ENCODE measurements at regions not wholly inside any gene's neighbourhood (a gene's known extent, or its start where the extent isn't known, plus 50 kb on each side); places are given as distances from the start of the nearest gene placed in this dataset.

- TF ChIP-seq, protein P1, sequence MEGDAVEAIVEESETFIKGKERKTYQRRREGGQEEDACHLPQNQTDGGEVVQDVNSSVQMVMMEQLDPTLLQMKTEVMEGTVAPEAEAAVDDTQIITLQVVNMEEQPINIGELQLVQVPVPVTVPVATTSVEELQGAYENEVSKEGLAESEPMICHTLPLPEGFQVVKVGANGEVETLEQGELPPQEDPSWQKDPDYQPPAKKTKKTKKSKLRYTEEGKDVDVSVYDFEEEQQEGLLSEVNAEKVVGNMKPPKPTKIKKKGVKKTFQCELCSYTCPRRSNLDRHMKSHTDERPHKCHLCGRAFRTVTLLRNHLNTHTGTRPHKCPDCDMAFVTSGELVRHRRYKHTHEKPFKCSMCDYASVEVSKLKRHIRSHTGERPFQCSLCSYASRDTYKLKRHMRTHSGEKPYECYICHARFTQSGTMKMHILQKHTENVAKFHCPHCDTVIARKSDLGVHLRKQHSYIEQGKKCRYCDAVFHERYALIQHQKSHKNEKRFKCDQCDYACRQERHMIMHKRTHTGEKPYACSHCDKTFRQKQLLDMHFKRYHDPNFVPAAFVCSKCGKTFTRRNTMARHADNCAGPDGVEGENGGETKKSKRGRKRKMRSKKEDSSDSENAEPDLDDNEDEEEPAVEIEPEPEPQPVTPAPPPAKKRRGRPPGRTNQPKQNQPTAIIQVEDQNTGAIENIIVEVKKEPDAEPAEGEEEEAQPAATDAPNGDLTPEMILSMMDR (IDR thresholded peaks at IDR 0.05): no peak
- TF ChIP-seq EP300 (IDR thresholded peaks at IDR 0.05): no peak
- no peak for TF ChIP-seq POLR2AphosphoS5 (IDR thresholded peaks at IDR 0.05)
- TF ChIP-seq POLR2A (IDR thresholded peaks at IDR 0.05): no peak
Measured at GRCh38 chr1:62995173-62995572, 211.2 kb downstream of the ATG4C start.
